HS-5 (cell line): ENCODE measurements at regions not wholly inside any gene's neighbourhood (a gene's known extent, or its start where the extent isn't known, plus 50 kb on each side); places are given as distances from the start of the nearest gene placed in this dataset.
A peak's percentile ranks its signal among the peaks of the same experiment; 100 is the strongest.
"Not testable (repeated sequence)": the region's sequence is repeated elsewhere in the genome, so short reads cannot be mapped to it uniquely, and the experiment has no call there.

Experiments
- DNase-seq: peaks from one replicate; pipeline ENCODE4 v3.0.0-alpha.2; 2012; ENCODE audit warnings: low read depth

DNA sequence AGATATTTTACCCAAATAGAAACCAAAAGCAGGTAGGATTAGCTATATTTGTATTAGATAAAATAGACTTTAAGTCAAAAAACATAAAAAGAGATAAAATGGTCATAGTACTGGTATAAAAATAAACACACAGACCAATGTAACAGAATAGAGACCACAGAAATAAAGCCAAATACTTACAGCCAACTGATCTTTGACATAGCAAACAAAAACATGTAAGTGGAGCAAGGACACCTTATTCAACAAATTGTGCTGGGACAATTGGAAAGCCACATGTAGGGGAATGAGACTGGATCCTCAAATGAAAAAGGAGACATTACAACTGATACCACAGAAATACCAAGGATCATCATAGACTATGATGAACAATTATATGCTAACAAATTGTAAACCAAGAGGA, 94.5 kb upstream of the SIRPG start:
- no peak for DNase-seq

GRCh38 chr20:1748777-1749176, 91.2 kb upstream of the SIRPG start:
- no peak for DNase-seq

- no peak for DNase-seq
Observed at GRCh38 chr20:1747953-1748577, 90.5 kb upstream of the SIRPG start.

- not testable (repeated sequence) for DNase-seq
Observed at GRCh38 chr20:1742049-1742434, 84.5 kb upstream of the SIRPG start.

GRCh38 chr20:1741309-1742048, 83.9 kb upstream of the SIRPG start:
- no peak for DNase-seq

GRCh38 chr20:1737134-1737533, 79.6 kb upstream of the SIRPG start:
- DNase-seq = no peak

GRCh38 chr20:1735417-1736089, 78.0 kb upstream of the SIRPG start:
- DNase-seq = no peak

GRCh38 chr20:1734269-1734858, 76.8 kb upstream of the SIRPG start:
- DNase-seq = peak; percentile 15

DNA sequence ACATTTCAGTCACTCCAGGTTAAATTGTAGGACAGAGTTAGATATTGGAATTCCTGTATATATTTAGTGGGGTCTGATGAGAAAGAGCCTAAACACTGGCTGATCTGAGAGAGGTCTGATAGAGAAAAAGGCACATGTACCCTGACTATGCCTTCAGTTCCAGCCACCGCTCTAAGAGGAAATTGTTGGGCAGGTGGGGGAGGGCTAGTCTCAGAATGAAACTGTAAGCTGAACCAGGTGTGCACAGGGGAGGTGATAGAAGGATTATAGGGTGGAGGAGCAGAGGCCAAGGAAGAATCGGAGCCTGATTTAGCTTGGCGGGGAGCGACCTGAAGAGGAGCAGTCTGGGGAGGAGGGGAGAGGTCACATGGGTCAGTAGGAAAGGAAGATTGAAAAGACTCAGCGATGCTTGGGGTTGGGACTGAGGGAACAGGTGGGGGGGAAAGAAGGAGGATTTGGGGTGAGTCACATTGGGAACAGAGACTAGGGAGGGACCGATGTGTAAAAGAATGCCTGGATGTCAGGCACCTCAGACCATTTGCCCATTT, 74.3 kb upstream of the SIRPG start:
- not testable (repeated sequence) for DNase-seq

- DNase-seq = not testable (repeated sequence)
Observed at GRCh38 chr20:1730981-1731711, 73.6 kb upstream of the SIRPG start.

DNA sequence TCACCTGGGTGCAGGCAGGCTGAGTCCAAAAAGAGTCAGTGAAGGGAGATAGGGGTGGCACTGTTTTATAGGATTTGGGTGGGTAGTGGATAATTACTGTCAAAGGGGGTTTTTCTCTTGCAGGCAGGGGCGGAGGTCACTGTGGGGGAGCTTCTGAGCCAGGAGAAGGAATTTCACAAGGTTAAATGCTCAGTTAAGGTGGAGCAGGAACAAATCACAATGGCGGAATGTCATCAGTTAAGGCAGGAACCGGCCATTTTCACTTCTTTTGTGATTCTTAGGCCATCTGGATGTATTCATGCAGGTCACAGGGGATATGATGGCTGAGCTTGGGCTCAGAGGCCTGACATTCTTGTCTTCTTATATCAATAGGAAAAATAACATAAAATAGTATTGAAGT, 69.7 kb upstream of the SIRPG start:
- DNase-seq = not testable (repeated sequence)

- DNase-seq = no peak
Observed at GRCh38 chr20:1724901-1725300, 67.3 kb upstream of the SIRPG start.

- no peak for DNase-seq
Observed at GRCh38 chr20:1722513-1723050, 65.0 kb upstream of the SIRPG start.

- DNase-seq = no peak
Observed at GRCh38 chr20:1721687-1722512, 64.3 kb upstream of the SIRPG start.

DNA sequence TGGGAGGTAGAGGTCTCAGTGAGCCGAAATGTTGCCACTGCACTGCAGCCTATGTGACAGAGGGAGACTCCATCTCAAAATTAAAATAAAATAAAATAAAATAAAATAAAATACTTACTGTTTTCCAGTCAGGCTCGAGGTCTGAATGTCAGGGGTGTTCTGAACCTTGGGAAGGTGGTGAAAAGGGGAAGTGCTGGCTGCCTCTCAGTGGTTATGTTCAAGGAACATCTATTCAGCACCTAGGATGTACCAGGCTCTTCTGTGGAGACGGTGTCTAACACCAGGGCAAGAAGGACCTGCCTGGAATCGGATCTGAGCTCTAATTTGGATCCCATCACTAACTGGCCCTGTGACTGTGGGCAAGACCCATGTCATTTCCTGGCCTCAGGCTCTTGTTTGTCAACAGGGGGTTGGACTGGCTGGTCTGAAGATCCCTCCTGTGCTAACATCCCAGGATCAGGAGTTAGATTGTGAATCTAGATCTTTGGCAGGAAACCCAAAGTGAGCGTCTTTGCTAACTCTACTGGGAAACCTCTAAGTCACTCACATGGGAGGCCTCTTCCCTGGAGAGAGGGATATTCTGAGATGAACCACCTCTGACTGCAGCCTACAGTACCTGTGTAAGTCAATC, 63.4 kb upstream of the SIRPG start:
- DNase-seq = no peak

DNA sequence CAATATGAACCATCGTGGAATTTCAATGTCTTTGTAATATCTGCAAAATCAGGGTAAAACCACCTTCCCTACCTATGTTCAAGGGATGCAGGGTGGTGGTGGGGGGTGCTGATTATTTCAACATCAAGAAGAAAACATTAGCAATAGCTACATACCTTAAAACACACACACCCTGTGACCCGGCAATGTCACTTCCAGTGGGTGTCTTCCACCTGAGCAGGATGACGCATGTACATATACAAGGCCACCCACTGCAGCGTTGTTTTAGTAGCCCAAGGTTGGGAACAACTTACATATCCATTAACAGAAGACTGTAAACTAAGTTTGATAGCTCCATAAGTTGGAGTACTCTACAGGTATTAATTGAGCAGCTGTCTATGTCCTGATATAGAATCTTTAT, 62.6 kb upstream of the SIRPG start:
- no peak for DNase-seq

- peak; percentile 96 for DNase-seq
Observed at GRCh38 chr20:1718604-1719384, 61.2 kb upstream of the SIRPG start.

GRCh38 chr20:1712634-1713624, 55.4 kb upstream of the SIRPG start:
- no peak for DNase-seq
